H9 (cell line): ENCODE measurements at regions not wholly inside any gene's neighbourhood (a gene's known extent, or its start where the extent isn't known, plus 50 kb on each side); places are given as distances from the start of the nearest gene placed in this dataset.
A peak's percentile ranks its signal among the peaks of the same experiment; 100 is the strongest.

Experiments
- DNase-seq: peaks from one replicate; pipeline ENCODE4 v3.0.0-alpha.2; 2017
- H2AFZ ChIP-seq: one replicate; pipeline ENCODE4 v1.6.1; 2013; ENCODE audit warnings: mild to moderate bottlenecking, low read length, control low read depth, moderate library complexity
- H2AK5ac ChIP-seq: 2 replicates; pipeline ENCODE4 v1.6.1; 2013; ENCODE audit warnings: low read length, control low read depth, mixed read lengths; ENCODE audit not compliant: insufficient read length
- H2BK120ac ChIP-seq: one replicate; pipeline ENCODE4 v1.6.1; 2013; ENCODE audit warnings: low read depth, mild to moderate bottlenecking, low read length, control low read depth, inconsistent platforms; ENCODE audit not compliant: poor library complexity, severe bottlenecking
- H2BK12ac ChIP-seq: 2 replicates; pipeline ENCODE4 v1.6.1; 2013; ENCODE audit warnings: low read length, control low read depth, mixed read lengths, low read depth; ENCODE audit not compliant: insufficient read length
- H2BK15ac ChIP-seq: 2 replicates; pipeline ENCODE4 v1.6.1; 2013; ENCODE audit warnings: low read depth, low read length, control low read depth
- H2BK20ac ChIP-seq: one replicate; pipeline ENCODE4 v1.6.1; 2013; ENCODE audit warnings: low read depth, mild to moderate bottlenecking, low read length, control low read depth, inconsistent platforms; ENCODE audit not compliant: poor library complexity, severe bottlenecking
- H2BK5ac ChIP-seq: 2 replicates; pipeline ENCODE4 v1.6.1; 2013; ENCODE audit warnings: low read length, control low read depth, mixed read lengths; ENCODE audit not compliant: insufficient read length
- H3K14ac ChIP-seq: 2 replicates; pipeline ENCODE4 v1.6.1; 2013; ENCODE audit warnings: low read length, control low read depth; ENCODE audit not compliant: insufficient read depth
- H3K18ac ChIP-seq: 2 replicates; pipeline ENCODE4 v1.6.1; 2013; ENCODE audit warnings: low read depth, mild to moderate bottlenecking, mixed read lengths, low read length, control low read depth; ENCODE audit not compliant: insufficient read length
- H3K23ac ChIP-seq: 2 replicates; pipeline ENCODE4 v1.6.1; 2013; ENCODE audit warnings: low read length, control low read depth, mixed read lengths, low read depth; ENCODE audit not compliant: insufficient read length
- H3K23me2 ChIP-seq: 2 replicates; pipeline ENCODE4 v1.6.1; 2013; ENCODE audit warnings: low read depth, mild to moderate bottlenecking, mixed read lengths, low read length, control low read depth; ENCODE audit not compliant: insufficient read length, poor library complexity, severe bottlenecking
- H3K27ac ChIP-seq: 2 replicates; pipeline ENCODE4 v1.5.1; 2013; ENCODE audit warnings: low read length, control low read depth, mixed read lengths, low read depth; ENCODE audit not compliant: insufficient read length
- H3K27me3 ChIP-seq: 2 replicates; pipeline ENCODE4 v1.6.1; 2013; ENCODE audit warnings: low read length, control low read depth, inconsistent platforms; ENCODE audit not compliant: insufficient read depth
- H3K4ac ChIP-seq: 2 replicates; pipeline ENCODE4 v1.6.1; 2013; ENCODE audit warnings: low read depth, mild to moderate bottlenecking, control low read depth, inconsistent platforms, low read length, moderate library complexity
- H3K4me1 ChIP-seq: 2 replicates; pipeline ENCODE4 v1.6.1; 2013; ENCODE audit warnings: low read length, control low read depth, inconsistent platforms; ENCODE audit not compliant: insufficient read depth
- H3K4me2 ChIP-seq: 2 replicates; pipeline ENCODE4 v1.6.1; 2013; ENCODE audit warnings: low read length, control low read depth, mixed read lengths; ENCODE audit not compliant: insufficient read length, insufficient read depth
- H3K56ac ChIP-seq: 2 replicates; pipeline ENCODE4 v1.6.1; 2013; ENCODE audit warnings: low read depth, mild to moderate bottlenecking, mixed read lengths, low read length, control low read depth; ENCODE audit not compliant: insufficient read length
- H3K79me1 ChIP-seq: 2 replicates; pipeline ENCODE4 v1.6.1; 2013; ENCODE audit warnings: low read depth, mild to moderate bottlenecking, moderate library complexity, low read length, control low read depth, inconsistent platforms; ENCODE audit not compliant: insufficient read depth, poor library complexity, severe bottlenecking
- H3K79me2 ChIP-seq: 2 replicates; pipeline ENCODE4 v1.6.1; 2013; ENCODE audit warnings: low read length, control low read depth, inconsistent platforms; ENCODE audit not compliant: insufficient read depth
- H3K9ac ChIP-seq: 2 replicates; pipeline ENCODE4 v1.6.1; 2013; ENCODE audit warnings: low read length, control low read depth, mixed read lengths; ENCODE audit not compliant: insufficient read length; ENCODE audit errors: extremely low read depth
- H3K9me3 ChIP-seq: one replicate; pipeline ENCODE4 v1.6.1; 2013; ENCODE audit warnings: low read depth, low read length, inconsistent platforms; ENCODE audit not compliant: control insufficient read depth
- H3T11ph ChIP-seq: one replicate; pipeline ENCODE4 v1.6.1; 2013; ENCODE audit warnings: mild to moderate bottlenecking, low read length, control low read depth, inconsistent platforms
- H4K20me1 ChIP-seq: one replicate; pipeline ENCODE4 v1.6.1; 2013; ENCODE audit not compliant: control insufficient read depth, insufficient read length, insufficient read depth
- H4K5ac ChIP-seq: 2 replicates; pipeline ENCODE4 v1.6.1; 2013; ENCODE audit warnings: low read depth, mild to moderate bottlenecking, mixed read lengths, low read length, control low read depth; ENCODE audit not compliant: insufficient read length
- H4K8ac ChIP-seq: replicated peaks from 2 replicates; pipeline ENCODE4 v1.6.1; 2013; ENCODE audit warnings: low read length, control low read depth, mixed read lengths, low read depth; ENCODE audit not compliant: insufficient read length
- H4K91ac ChIP-seq: 2 replicates; pipeline ENCODE4 v1.6.1; 2013; ENCODE audit warnings: low read depth, mild to moderate bottlenecking, moderate library complexity, mixed read lengths, low read length, control low read depth; ENCODE audit not compliant: insufficient read length
- H3K27ac Mint-ChIP-seq, 3 experiments: 2 replicates in 2 of 3; 3 replicates in 1 of 3; pipeline ENCODE4 v1.8.0; 2020 to 2021; ENCODE audit warnings: mixed read lengths in 3 of 3, mild to moderate bottlenecking in 1 of 3, moderate library complexity in 1 of 3
- H3K27me3 Mint-ChIP-seq: 2 replicates; pipeline ENCODE4 v1.8.0; 2021; ENCODE audit warnings: low read depth, mild to moderate bottlenecking, moderate library complexity, mixed read lengths
- H3K36me3 Mint-ChIP-seq, 3 experiments: 2 replicates in 2 of 3; 3 replicates in 1 of 3; pipeline ENCODE4 v1.8.0; 2020 to 2021; ENCODE audit warnings: low read depth in 3 of 3, mixed read lengths in 3 of 3; ENCODE audit not compliant: insufficient read depth in 1 of 3
- H3K4me1 Mint-ChIP-seq, 2 experiments: 2 replicates each; pipeline ENCODE4 v1.8.0; 2020; ENCODE audit warnings: mixed read lengths in 2 of 2
- H3K4me3 Mint-ChIP-seq, 2 experiments: 2 replicates in 1 of 2; 3 replicates in 1 of 2; pipeline ENCODE4 v1.8.0; 2020 to 2021; ENCODE audit warnings: mild to moderate bottlenecking in 2 of 2, mixed read lengths in 2 of 2, moderate library complexity in 1 of 2
- H3K9me3 Mint-ChIP-seq, 2 experiments: 2 replicates in 1 of 2; 3 replicates in 1 of 2; pipeline ENCODE4 v1.8.0; 2020; ENCODE audit warnings: mild to moderate bottlenecking in 2 of 2, mixed read lengths in 2 of 2, moderate library complexity in 1 of 2
- WGBS: extraction: QIAGEN DNeasy Blood & Tissue Kit; methylation state at CpG from one replicate; pipeline ENCODE4 v1.1.7; 2013; ENCODE audit warnings: missing lambda C conversion rate, low lambda C conversion rate, mixed read lengths; ENCODE audit not compliant: insufficient read length; ENCODE audit errors: extremely low coverage; 5-methylcytosine and 5-hydroxymethylcytosine counted together
- TF ChIP-seq, protein P1 (sequence below): fragments of 200-600 bp; sonication (generic); conservative IDR thresholded peaks from 3 replicates; pipeline ENCODE4 v1.8.0; 2021; ENCODE audit warnings: antibody characterized with exemption, mild to moderate bottlenecking

DNA sequence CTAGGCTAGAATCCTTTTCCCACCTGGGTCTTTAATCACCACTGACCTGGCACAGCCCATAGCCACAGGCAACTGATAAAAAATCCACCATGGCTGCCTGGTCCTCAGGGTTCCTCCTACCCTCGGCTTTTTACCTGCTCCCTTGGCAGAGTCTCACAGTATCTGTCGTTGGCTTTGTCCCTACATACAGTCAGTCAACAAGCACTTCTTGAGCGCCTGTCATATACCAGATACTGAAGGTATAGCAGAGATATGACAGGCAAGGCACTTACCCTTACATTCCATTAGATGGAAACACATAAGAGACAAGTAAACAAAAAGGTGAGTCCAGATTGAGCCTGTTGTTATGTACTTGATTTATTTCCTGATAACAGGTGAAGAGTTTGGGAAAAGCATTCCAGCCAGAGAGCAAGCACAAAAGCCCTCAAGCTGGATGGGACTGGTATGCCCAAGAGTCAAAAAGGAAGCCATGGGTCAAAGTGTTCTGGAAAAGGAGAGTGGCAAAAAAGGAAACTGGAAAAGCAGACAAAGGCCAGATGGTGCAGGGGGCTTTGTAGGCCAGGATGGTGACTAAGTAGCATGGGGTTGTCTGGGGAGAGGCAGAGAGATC, 247.0 kb downstream of the CHD9NB start:
- Histone ChIP-seq H3K4me2 (no peak overlapping the region), H3K23me2 (no peaks in the 10 kb centered on the region), H4K20me1 (no peaks in the 10 kb centered on the region), H2AFZ (no peak overlapping the region), H2BK20ac (no peak overlapping the region), H4K5ac (no peak overlapping the region), H3K18ac (no peak overlapping the region), H3K27ac (no peak overlapping the region), H3K4ac (no peak overlapping the region), H3K56ac (no peak overlapping the region), H4K91ac (no peak overlapping the region), H3K79me2 (no peaks in the 10 kb centered on the region), H3K14ac (no peak overlapping the region), H3K27me3 (no peaks in the 10 kb centered on the region), H3K4me1 (no peaks in the 10 kb centered on the region), H3T11ph (no peak overlapping the region), H2BK12ac (no peak overlapping the region), H2BK5ac (no peak overlapping the region), H2AK5ac (no peak overlapping the region), H3K9ac (no peak overlapping the region), H2BK120ac (no peak overlapping the region), H3K9me3 (no peaks in the 10 kb centered on the region), H3K23ac (no peak overlapping the region), H4K8ac (no peak overlapping the region), H3K79me1 (no peaks in the 10 kb centered on the region), H2BK15ac (no peak overlapping the region)
- TF ChIP-seq, protein P1, sequence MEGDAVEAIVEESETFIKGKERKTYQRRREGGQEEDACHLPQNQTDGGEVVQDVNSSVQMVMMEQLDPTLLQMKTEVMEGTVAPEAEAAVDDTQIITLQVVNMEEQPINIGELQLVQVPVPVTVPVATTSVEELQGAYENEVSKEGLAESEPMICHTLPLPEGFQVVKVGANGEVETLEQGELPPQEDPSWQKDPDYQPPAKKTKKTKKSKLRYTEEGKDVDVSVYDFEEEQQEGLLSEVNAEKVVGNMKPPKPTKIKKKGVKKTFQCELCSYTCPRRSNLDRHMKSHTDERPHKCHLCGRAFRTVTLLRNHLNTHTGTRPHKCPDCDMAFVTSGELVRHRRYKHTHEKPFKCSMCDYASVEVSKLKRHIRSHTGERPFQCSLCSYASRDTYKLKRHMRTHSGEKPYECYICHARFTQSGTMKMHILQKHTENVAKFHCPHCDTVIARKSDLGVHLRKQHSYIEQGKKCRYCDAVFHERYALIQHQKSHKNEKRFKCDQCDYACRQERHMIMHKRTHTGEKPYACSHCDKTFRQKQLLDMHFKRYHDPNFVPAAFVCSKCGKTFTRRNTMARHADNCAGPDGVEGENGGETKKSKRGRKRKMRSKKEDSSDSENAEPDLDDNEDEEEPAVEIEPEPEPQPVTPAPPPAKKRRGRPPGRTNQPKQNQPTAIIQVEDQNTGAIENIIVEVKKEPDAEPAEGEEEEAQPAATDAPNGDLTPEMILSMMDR = no peak
- WGBS = no CpG with 5 or more reads among the region's 3 CpGs
- Mint-ChIP-seq H3K4me1 (peaks cover 5 to 7% of the 10 kb centered on the region in 2 experiments), H3K36me3 (no peaks in the 10 kb centered on the region; a peak in 1 of 7 replicates), H3K4me3 (no peak overlapping the region), H3K27me3 (no peaks in the 10 kb centered on the region), H3K9me3 (0 out of 5 replicates have a peak, but pooled peaks cover 0 to 3% of the 10 kb centered on the region in 2 experiments), H3K27ac (peak overlapping the region in 1 of 3 experiments; percentile 18; a peak in 1 of 7 replicates)
- DNase-seq = no peak
